HT1080 (cell line): ENCODE measurements at regions not wholly inside any gene's neighbourhood (a gene's known extent, or its start where the extent isn't known, plus 50 kb on each side); places are given as distances from the start of the nearest gene placed in this dataset.
"Not testable (repeated sequence)": the region's sequence is repeated elsewhere in the genome, so short reads cannot be mapped to it uniquely, and the experiment has no call there.

Source experiments
- DNase-seq: peaks from one replicate; pipeline ENCODE4 v3.0.0-alpha.2; 2015; ENCODE audit warnings: low read depth

DNA sequence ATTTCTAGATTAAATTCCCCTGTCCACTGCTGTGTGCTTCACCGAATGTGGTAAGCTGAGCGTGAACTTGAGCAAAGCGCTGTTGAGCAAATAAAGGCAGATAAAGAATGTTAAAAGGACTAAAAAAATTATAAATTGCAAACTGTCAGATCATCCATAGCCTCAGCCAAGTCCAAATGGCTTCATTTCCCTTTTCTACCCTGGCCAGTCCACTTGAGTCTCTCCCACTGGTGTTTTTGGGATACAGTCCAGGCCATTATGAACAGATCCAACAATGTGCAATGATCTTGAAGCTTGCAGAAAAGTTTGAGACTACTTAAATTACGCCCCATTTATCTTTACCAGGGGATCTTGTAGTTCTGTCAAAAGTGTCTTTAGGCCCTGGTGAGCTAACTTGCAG is 254.6 kb upstream of the PIK3C3 start:
- no peak for DNase-seq

DNA sequence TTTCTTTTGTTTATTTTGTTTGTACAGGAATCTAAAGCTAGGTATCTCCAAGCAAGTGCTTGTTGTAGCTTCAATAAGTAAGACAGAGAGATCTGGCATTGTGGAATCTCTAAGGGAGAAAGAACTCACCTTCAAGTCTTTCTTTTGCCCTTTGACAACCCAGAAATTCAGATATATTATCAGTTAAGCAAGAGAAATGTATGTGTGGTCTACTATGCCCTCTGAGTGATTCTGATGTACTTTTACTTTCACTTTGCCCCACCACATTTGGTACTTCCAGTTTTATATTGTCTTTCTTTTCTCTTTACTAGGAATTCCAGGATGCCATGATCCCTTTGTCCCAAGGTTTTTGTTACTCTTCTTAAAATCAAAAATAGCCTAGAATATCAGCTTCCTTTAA is 259.6 kb upstream of the PIK3C3 start:
- peak; percentile 26 for DNase-seq

DNA sequence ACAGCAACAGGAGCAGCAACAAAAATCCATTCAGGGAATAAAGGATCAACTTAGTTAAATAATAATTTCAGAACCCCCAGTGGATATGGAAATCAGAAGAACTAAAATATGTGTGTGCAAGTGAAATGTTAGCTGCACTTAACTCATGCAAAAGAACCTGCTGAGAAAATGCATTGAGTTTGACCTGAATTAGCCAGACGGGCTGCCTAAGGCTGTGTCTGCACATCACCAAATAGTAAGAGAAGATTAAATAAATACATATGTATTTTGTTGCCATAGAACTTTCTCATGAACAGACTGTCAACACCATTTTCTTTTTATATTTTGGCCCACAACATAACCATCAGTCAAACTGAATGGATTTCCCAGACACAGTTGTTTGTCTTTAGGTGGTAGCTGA is 262.0 kb upstream of the PIK3C3 start:
- no peak for DNase-seq

DNA sequence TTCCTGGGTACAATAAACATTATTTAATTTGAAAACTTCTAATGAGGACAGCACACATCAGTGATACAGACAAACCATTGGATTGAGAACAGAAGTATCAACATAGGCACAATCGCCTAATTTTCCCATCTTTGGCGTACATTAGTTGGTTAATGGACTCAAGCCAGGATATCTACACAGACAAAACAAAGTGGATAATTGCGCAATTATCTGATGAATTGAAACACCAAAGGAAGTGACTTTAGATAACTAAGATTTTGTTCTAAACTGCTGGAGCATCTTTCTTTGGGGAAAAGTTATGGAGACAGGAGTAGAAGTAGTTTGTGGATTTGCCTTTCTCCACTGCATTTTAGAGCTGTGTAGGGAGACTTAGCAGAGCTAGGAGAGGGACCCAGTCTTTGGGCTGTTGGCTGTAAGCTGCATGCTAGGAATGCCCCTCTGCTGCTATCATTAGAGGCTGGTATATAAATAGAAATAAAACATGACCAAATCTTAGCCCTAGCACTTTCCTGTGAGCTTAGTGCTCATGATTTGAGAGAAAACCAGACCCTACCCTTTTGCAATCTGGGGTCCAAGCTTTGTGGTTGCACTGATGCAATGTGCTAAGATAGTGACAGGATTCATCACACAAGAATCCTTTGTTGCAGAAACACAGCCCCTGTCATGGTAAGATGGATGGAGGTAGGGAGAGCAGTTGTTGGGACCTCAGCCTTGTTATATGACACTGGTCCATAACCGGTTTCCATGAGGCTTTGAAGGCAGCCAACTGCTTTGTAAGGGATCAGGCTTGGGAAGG is 264.5 kb upstream of the PIK3C3 start:
- peak; percentile 15 for DNase-seq

DNA sequence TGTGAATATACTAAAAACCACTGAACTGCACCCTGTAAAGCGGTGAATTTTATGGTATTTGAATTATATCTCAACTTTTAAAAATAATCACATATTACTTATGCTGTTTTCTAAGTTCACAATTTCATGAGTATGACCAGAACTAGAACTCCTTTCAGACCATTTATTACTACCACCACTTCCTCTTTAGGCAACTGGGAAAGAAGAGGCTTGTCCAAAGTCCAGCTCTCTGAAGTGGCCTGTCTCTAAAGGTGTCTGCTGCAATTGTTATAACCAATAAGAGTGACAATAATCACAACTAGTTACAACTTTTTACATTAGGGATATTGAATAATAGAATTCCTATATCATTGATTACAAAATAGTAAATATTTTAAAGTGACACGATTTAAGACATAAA is 267.9 kb upstream of the PIK3C3 start:
- DNase-seq, result no peak

DNA sequence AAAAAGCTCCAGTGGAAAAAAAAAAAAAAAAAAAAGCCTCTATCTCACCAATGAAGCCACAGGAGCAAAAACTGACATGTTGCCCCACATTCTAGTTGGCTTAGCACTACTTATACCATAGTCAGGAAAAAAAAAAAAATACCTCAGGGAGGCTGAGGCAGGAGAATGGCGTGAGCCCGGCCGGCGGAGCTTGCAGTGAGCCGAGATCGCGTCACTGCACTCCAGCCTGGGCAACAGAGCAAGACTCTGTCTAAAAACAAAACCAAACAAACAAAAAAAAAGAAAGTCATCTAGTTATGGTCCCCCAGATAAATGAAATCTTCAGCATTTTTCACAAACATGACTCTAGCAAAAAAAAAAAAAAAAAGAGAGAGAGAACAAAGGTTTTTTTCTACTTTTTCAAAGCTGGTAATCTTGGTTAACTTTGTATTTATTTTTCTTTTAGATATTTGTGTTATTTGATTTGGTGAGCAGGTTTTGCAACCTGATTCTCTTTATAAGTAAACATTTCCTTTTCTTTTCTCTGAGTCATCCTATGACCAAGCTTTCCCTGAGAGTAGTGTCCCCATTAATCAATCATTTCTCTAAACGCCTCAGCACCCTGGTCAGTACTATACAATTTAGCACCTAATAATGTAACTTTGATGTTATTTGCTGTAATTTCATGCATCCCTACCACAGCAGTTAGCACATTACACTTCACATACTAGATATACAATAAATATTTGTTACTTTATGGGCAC is 273.7 kb upstream of the PIK3C3 start:
- DNase-seq, result no peak

DNA sequence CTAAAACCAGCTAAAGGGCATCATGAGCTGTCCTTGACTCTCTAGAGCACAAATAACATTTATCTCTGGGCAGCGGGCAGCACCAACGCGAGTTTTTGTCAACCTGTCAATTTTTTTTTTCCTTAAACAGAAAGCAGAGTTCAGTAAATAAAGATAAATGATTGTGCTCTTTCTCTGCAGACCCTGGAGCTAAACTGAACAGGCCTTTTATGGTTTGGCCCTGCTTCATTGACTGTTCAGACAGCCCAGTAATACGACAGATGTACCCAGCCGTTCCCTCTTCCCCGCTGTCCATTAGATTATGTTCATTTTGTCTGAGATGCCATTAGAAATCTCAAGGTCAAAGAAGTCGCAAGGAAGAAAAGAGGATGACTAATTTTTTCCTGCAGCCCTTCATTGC is 280.5 kb upstream of the PIK3C3 start:
- no peak for DNase-seq

DNA sequence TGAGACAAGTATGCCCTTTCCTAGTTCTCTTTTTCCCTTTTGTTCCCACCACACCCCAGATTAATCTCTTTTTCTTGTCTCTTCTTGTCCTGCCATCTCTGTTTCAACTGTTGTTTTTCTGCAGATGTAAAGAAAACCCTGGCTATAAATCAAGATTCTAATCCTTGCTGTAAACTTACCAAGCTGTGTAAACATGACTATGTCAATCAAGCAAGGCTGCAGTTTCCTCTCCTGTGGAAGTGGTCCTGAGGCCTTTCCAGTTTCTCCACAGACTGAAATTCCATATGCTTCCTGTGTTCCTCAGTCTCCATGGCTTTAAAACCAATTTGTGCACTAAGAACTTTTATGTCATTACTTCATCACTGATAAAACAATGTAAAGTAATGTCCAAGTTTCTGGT is 288.8 kb upstream of the PIK3C3 start:
- no peak for DNase-seq

DNA sequence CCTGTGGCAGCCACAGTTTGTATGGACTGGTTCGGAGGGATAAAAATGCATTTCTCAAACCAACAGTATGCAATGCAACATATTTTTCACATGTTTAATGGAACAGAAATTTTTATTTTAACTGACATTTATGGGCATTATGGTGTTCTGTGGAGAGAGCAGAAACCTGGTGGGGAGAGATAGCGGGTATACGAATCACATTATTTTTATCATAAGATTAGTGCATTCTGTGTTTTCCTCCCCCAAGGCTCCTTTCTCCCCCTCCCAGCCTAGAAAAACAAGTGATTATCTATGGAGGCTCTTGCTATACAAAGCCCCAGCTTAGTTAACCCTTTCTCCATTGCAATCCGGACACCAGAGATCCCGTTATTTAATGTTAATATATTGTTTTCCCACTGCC is 289.8 kb upstream of the PIK3C3 start:
- DNase-seq, result no peak

DNA sequence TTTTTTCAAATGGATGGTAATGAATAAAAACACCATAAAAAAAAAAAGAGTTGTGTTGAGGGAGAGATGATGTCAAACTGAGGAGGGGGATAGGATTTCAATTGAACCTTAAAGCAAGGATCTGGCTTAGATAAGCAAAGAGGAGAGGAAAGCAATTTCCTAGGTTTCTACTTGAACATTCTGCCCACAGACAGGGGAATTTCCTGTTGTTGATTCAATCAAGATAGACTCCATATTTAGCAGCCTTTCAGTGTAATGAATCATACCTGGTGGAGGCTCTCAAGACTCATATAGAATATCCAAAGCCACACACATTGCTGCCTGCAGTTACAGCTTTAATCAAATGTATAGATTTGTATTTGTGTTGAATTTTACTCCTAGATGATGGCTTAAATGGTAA is 294.4 kb upstream of the PIK3C3 start:
- DNase-seq, result peak; percentile 59

DNA sequence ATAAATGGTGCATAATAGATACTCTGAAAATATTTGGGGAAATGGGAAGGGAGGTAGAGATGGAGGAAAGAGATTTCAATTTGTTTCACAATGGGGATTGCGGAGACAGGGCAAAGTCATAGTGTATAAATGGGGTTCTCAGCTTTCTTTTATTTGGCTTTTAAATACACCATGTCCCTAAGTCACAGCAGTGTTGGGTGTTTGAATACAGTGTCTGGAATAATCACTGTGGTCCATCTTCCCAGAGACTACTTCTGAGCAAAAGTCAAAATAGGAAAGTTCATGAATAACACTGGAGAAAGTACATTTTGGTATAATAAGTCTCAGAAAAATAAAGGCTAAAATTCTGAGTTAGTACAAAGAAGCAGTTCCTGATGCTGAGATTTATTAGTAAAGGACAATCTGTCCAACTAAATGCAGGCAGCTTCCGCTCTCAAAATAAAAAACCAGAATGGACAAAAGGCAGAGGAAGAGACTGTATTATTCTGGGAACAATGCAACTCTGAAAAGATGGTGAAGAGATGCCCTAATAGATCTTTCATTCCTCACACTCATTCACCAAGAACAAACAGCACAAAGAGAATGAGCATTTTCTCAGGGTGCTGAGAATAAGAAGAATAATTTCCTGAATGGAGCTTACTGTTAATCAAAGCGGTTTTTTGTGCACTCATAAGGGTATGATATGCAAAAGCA is 295.4 kb upstream of the PIK3C3 start:
- no peak for DNase-seq

DNA sequence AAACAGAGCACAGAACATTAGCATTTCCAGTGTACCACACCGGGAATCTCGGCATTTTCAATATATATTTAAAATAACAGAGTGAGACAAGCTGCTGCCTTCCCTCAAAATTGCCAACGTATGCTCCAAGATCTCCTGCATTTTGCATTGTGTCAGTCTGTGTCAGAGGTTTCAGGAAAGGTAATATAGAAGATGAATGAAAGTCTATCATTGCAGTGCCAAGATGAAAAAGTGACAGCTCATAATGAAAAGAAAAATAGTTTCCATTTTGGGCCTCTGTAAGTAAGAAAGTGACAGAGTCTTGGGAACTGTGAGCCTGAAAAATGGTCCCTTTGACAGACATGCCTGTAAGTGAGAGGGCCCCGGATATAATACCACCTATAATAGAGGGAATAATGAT is 297.8 kb upstream of the PIK3C3 start:
- no peak for DNase-seq

DNA sequence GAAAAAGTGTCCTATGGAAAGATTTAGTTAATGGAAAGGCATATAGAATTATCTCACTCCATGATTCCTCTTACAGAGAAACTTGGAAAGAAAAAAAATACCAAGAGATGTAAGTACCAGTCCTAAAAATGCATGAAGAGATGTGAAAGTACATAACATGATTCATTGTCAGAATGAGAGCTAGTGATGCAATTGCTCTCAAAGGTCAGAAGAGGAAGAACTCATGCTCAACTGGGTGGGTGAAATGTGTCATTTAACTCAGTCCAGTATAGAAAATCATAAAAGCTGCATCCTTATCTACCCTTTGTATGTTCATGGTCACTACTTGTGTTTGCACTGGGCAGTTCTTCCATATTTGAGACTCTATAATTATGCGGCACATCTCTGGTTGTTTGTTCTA is 300.0 kb upstream of the PIK3C3 start:
- no peak for DNase-seq

DNA sequence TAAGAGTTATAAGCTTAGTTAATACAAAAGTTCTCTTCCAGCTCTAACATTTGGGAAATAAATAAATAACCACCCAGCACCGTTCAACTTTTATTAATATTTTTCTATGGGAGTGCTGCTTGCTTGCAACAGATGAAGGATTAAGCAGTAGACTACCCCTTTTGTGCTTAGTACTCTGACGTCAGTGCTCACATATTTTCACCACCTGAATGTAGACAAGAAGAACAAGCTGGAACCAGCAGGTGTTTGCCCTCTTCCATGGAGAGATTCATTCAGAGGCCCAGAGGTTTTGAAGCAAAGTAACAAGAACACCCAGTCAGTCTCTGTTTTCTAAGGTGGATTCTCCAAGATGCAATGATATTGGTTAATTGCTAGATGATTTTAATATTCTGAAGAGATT is 307.1 kb upstream of the PIK3C3 start:
- no peak for DNase-seq

DNA sequence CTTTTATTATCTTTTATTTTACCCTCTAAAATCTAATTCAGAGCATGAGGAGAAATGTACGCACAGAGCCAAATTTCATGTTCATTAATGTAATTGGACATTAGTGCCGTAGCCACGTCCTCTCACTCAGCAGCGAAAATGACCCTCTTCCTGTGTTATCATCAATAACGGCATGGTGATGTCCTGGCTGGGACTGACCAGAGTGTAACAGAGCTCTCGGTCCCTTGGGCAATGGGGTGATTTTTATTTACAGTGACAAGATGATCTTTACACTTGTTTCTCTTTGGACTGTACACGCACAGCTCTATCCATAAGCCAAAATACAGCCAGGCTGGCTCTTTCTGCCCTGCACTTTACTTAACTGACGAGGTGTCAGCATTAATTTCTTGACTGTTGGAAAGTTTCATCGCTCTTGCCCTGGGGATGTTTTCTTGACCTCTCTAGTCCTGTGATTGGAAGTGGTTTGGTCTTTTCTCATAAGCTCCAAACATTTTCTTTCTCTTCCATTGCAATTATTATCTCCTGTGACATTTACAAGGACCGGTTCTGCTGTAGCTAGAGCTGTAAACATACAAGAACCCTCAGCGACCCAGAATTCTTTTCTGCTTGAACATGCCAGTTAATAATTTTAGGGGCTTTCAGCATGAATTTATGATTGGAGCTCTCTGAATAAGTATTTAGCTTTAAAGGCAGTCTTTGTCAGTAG is 308.0 kb upstream of the PIK3C3 start:
- DNase-seq, result no peak

DNA sequence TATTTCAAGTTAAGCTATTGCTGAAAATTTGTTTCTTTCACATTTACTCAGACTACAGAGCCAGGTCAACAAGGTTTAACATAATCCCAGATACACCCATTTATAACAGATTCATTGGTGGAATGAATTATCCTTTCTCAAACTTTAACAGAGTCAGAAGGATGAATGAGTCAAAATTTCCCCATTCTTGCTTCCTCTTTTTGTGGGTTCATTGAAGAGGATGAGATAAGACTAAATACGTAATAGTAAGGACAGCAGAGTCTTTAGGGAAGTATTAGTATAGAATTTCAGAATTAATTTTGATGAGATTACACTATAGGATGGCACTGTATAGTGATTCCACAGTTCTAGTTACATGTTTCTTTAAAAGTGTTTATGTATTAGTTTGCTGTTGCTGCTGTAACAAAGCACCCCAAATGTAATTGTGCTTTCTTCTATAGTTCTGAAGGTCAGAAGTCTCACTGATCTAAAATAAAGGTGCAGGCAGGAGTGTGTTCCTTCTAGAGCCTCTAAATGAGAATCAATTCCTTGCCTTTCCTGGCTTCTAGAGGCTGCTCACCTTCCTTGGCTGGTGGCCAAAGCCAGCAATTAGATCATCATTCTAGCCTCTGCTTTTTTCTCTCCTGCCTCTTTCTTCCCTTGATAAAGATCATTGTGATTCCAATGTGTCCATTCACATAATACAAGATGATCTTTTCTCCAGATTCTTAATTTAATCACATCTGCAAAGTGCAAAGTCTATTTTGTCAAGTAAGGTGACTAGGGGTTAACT is 309.3 kb upstream of the PIK3C3 start:
- DNase-seq, result no peak

DNA sequence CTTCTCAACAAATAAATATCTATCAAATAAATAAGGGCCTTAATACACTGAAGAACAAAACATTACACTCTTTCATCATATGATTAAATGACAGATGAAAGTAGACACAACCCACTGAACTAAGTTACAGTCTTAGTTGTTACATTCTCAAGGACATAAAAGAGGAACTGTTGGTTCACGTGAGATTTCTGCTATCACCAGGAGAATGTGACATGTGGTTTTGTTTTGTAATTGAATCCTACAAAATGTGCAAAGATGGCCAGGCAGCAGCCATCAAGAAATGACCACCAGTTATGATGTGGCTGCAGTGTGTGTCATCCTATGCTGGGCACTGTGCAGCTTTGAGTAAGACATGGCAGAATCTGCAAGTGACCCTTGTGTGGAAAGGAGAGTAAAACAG is 310.6 kb upstream of the PIK3C3 start:
- DNase-seq, result no peak

DNA sequence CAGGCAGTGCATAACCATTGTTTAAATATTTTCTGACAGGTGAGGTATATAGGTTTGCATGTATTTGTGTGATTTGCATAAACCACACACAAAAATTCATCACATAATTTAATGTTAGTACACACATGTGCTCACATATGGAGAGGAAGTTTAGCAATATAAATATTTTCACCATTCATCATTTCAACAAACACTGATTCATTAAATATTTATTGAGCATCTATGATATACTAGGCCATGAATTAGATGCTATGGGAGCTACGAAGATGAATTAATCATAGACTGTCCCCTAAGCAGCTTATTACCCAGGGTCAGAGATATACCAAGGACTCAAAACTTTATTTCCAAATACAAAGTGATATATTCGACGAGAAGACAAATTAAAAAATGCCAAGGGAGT is 311.6 kb upstream of the PIK3C3 start:
- DNase-seq, result no peak

DNA sequence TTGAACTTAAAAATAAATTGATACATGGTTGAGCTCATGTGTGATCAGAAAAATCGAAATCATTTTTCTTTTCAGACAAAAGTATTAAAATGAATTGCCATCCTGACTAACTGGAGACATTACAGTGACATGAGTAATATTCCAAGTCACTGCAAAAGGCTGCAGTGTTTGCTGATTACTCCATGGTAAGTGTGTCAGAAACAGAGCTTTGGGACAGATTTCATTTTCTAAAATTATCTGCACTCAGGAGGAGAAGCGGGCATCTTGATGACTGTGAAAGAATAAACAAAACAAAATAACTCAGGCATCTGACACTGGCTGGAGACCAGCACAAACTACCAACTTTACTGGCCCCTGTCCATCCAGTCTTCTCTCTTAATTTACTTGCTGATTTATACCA is 312.3 kb upstream of the PIK3C3 start:
- DNase-seq, result peak; percentile 16

DNA sequence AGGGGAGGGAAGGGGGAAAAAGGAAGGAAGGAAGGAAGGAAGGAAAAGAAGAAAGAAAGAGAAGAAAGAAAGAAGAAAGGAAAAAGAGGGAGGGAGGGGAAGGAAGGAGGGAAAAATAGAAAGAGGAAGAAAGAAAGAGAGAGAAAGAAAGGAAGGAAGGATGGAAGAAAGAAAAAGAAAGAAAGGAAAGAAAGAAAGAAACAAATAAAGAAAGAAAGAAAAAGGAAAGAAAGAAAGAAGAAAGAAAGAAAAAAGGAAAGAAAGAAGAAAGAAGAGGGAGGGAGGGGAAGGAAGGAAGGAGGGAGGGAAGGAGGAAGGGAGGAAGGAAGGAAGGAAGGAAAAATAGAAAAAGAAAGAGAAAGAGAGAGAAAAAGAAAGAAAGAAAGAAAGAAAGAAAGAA is 315.8 kb upstream of the PIK3C3 start:
- DNase-seq, result no peak

DNA sequence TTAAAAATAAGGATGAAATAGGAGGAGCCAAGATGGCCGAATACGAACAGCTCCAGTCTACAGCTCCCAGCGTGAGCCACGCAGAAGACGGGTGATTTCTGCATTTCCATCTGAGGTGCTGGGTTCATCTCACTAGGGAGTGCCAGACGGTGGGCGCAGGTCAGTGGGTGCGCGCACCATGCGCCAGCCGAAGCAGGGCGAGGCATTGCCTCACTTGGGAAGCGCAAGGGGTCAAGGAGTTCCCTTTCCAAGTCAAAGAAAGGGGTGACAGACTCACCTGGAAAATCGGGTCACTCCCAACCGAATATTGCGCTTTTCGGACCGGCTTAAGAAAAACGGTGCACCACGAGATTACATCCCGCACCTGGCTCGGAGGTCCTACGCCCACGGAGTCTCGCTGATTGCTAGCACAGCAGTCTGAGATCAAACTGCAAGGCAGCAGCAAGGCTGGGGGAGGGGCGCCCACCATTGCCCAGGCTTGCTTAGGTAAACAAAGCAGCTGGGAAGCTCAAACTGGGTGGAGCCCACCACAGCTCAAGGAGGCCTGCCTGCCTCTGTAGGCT is 323.2 kb upstream of the PIK3C3 start:
- not testable (repeated sequence) for DNase-seq
